HG03066 (cell line): ENCODE measurements at regions not wholly inside any gene's neighbourhood (a gene's known extent, or its start where the extent isn't known, plus 50 kb on each side); places are given as distances from the start of the nearest gene placed in this dataset.
"Not testable (repeated sequence)": the region's sequence is repeated elsewhere in the genome, so short reads cannot be mapped to it uniquely, and the experiment has no call there.

Experiments used
- ATAC-seq: cut with Tn5 transposase; IDR thresholded peaks from one replicate; pipeline ENCODE4 v1.9.1; 2021; ENCODE audit warnings: low read depth; ENCODE audit not compliant: unreplicated experiment

- ATAC-seq = no peak
Observed at GRCh38 chr4:27619435-27619834, 758.8 kb downstream of the STIM2 start.

DNA sequence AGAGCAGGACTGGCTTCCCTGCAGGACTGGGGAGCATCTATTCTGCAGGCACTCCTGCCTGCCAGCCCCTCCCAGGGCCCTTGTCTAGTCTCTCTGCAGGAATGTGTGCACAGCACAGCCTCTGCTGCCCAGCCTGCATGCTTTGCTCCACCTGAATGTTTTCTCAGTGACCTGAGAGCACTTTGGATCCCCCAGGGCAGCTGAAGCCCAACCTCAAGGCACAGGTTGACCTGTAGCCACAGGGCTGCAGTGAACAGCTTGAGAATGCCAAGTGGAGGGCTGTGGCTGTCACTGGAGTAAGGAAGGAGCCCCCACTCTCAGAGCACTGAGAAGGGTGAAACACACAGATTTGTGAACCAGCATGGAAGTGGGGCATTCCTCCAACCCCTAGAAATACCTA is 760.2 kb downstream of the STIM2 start:
- ATAC-seq = no peak

DNA sequence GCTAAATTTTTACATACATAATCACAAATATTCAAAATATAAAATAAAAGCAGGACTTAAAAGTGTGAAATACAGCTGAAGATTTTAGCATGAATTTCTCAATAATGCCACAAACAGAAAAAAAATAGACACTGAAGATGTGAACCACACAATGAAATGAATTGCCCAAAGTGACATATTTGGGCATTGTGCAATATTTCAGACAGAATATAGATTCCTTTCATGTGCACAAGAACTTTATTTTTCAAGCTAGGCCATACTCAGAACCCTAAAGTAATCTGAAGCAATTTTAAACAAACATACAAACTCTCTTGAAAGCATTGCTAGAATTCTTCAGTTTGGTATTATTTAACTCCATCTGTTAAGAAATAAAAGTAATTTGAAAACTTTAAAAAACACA is 764.1 kb downstream of the STIM2 start:
- no peak for ATAC-seq

- ATAC-seq = no peak
Observed at GRCh38 chr4:27628609-27629008, 768.0 kb downstream of the STIM2 start.

GRCh38 chr4:27629532-27630225 is 769.0 kb downstream of the STIM2 start:
- ATAC-seq = no peak

DNA sequence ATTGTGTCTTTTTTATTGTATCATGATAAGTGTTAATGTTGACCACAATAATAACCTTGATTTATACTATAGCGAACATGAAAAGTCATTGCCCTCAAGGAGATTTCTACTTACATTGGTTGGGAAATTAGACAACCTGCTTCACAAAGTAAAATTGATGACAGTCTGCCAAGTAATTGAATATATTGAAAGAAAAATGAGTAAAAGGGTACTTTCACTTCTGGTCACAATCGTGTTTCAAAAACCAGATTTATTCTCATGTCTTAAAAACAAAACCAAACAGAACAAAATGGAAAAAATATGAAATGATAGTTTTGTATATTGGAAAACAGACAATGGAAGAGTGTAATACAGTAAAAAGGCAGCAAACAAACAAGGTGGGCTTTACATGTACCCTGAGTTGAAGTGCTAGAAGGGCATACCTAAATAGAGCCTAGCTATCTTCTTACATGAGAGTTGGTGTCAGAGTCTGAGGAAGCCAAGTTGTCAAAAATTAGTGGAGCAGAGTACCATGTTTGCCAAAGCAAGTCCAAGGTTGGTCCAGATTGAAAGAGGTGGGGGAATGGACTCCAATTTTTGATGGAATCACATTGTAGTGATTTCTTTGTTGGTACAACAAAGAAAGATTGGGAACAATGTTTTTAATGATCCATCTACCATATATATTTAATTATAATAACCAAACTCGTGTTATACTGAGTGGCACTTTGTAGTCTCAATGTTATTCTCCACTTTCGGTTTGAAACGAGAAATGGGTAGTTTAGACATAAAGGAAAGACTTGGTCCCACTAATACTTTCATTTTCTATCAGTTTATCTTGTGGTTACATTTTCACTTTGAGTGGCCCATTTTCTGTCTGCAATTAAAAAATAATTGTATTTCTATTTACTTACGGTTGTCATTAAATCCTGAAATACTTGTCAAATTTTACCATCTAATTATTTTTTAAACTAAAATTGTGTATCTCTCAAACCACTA is 775.6 kb downstream of the STIM2 start:
- ATAC-seq = peak; percentile 92

DNA sequence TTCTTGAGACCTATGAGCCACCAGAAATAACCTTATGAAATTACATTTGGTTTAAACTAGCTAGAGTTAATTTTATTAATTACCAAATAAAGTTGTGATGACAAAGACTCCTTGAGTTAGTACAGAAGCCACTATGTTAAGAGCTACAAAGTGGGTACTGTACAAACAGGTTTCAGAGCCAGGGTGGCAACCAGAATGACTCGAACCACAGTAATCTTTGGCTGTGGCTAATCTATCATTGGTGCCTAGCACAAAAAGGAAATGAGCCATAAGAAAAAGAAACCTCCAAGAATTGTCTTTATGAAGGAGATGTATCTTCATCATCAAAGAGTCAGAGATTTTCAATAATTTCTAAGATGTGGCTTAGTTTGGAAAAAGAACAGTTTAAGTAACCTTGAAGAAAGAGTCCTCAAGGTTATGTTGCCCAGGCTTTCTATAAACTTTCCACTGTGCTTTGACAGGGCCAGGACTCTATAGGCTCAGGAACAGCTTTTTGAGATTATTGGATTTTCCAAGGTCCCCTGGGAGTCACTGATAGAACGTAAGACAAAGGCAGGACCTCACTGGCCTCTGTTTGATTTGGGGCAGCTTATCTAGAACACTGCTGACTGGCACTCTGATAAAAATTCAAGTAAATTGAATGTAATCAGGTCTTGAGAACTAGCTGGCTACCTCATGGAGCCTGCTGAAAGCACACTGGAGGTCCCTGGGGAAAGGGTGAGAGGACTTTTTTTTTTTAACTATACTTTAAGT is 777.7 kb downstream of the STIM2 start:
- ATAC-seq = no peak

- no peak for ATAC-seq
Observed at GRCh38 chr4:27643101-27643500, 782.5 kb downstream of the STIM2 start.

DNA sequence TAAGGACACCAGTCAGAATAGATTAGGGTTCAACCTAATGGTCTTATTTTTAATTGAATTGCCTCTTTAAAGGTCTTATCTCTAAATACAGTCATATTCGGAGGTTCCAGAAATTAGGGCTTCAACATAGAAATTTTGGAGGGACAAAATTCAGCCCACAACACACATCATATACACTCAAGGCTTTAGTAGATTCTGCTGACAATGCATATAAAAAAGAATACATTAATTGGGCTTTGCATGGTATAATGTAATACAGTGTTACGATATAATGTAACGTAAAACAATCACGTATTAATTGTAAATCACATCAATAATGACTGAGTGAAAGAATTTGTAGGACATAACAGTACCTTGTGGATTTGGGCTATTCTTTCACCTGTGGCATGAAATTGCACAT is 787.8 kb downstream of the STIM2 start:
- ATAC-seq = no peak

- ATAC-seq = no peak
Observed at GRCh38 chr4:27662426-27662825, 801.8 kb downstream of the STIM2 start.

GRCh38 chr4:27666943-27667342 is 806.3 kb downstream of the STIM2 start:
- no peak for ATAC-seq

DNA sequence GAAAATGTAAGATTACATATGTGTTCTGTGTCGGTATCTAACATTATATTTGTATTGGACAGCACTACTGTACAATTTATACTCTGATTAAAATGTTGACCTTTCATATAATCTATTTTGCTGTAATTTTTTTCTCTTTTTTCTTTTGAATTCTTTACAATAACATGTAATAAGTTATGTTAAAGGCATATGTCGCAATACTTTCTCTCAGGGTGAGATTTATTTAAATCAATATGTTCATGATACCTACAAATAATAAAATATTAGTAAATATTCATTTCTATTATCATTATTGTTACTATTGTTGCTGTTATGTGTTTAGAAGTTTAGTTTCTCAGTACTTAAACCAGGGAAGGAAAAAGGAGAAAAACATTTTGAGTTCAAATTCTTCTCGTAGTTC is 807.4 kb downstream of the STIM2 start:
- ATAC-seq = no peak

- ATAC-seq = no peak
Observed at GRCh38 chr4:27678027-27678426, 817.4 kb downstream of the STIM2 start.

GRCh38 chr4:27684610-27685011 is 824.0 kb downstream of the STIM2 start:
- ATAC-seq = peak; percentile 93

DNA sequence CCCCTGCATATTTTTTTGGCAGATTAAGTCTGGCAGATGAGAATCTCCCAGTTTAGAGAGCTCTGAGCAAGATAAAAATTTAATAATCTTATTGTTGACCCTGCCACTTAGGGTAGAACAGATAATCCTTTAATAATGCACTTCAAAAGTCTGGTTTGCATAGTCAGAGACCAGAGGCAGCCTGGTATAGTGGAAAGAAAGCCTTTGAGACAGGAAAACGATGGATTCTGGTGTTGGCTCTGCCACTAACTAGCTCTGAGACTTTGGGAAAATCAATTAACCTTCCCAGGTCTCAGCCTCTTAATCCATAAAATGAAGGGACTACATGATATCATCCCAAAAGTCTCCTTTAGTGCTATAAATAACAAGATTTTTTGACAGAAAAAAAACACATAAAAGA is 824.5 kb downstream of the STIM2 start:
- ATAC-seq = no peak

- no peak for ATAC-seq
Observed at GRCh38 chr4:27685947-27686346, 825.3 kb downstream of the STIM2 start.

- ATAC-seq = peak; percentile 88
Observed at GRCh38 chr4:27692158-27692557, 831.5 kb downstream of the STIM2 start.

DNA sequence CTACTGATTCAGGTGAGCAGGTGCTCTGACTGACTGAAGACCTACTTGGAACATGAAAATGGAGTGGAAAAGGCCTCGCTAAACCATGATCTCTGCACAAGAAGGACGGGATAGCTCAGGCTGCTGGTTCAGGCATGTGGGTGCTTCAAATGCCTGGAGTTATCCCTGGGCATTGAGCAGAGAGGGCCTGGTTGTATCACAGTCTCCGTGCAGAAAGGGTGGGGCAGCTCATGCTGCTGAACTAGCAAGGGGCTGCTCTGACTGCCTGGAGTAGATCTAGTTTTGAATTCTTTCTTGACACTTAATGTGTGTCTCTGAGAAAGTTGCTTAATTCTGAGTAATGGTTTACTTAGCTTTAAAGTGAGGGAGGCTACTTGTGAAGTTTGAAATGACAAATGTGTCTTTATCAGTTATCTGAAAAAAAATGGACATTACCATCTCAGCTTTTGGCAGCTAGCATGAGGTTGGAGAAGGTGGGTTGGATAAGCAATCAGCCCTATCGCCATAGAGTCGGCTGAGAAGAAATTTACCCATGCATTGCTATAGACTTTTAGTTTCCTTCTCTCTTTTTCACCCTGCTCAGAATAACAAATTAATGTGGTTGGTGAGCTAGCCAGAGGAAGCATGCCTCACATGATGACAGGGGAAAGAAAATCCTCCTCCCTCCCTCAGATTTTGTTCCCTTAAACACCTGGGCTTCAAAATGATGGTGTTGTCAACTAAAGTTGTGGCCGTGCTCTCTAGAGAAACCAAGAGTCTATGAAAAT is 832.4 kb downstream of the STIM2 start:
- no peak for ATAC-seq

DNA sequence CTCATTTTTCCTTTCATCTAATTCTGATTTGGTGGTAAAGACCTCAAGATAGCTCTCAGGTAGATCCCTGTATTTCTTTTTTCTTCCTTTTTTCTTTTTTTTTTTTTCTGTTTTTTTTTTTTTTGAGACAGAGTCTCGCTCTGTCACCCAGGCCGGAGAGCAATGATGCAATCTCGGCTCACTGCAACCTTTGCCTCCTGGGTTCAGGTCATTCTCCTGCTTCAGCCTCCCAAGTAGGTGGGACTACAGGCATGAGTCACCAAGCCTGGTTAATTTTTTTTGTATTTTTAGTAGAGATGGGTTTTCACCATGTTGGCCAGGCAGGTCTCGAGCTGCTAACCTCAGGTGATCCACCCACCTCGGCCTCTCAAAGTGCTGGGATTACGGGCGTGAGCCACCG is 835.6 kb downstream of the STIM2 start:
- not testable (repeated sequence) for ATAC-seq

GRCh38 chr4:27701606-27702005 is 841.0 kb downstream of the STIM2 start:
- ATAC-seq = no peak
